NCI-H1930 (cell line): ENCODE measurements at regions not wholly inside any gene's neighbourhood (a gene's known extent, or its start where the extent isn't known, plus 50 kb on each side); places are given as distances from the start of the nearest gene placed in this dataset.

Experiments
- DNase-seq, 2 experiments: peaks; one replicate each; lab custom pipeline; 2025; lab: John Stamatoyannopoulos, UW

DNA sequence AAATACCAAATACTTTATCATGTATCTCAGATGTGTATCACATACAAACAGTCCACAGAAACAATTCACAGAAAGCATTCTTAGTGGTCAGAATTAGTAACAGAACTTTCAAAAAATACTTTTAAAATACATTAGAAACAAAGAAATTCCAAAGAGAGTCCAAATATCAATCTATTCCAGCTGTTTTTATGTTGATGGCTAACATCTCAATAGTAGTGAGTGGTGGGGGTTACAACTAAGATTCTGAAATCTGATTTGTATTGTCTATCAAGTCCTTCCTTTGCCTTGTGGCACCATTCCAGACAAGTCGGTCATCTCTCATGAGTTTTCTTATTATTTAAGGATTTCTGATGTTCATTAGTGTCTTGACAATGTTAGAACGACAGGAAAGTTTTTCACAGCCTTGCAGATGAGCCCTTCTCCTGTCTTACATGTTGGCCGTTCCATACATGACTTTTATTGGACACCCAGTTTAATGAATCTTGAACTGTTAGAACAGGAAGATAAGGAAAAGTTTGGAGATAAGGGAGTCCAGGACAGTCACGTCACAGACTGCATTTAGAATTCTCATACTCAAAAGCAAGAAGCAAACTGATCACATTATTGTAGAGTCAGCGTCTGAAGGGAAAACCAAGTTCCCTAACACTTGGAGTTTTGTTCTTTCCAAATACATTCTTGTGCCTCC lies 410.3 kb downstream of the PID1 start:
- no peak for DNase-seq

DNA sequence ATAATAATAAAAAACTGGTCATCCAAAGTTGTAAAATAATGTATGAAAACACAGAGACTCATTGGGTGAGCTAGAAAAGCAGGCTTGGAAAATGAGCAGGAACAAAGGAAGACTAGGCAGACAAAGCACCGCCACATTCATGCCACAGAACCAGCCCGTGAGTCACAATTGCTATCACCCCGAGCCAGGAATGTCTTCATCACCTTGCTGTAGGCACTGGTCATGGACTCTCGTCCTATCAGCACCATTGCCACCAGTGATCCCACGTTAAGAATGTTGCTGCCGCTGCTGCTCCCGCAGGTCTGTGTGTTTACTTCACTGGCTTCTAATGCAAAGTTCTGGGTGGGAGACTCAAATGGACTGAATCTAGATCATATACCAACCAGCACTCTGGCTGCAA lies 417.9 kb downstream of the PID1 start:
- DNase-seq = no peak

DNA sequence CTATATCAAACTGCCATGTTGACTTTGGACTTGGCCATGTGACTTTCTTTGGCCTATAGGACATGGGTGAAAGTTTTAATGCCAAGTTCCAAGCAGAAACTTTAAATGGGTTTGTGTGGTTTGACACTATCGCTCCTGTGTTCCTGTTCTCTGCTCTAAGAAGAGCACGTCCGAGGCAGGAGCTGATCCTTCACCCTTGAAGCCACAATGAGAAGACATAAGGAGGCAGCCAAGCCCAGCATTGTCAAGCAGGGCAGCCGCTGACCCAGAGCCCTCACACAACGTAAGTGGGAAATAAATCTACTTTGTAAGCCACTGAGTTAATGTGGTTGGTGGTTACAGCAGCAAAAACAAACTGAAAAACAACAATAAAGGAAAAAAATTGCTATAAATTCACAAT lies 422.4 kb downstream of the PID1 start:
- no peak for DNase-seq

DNA sequence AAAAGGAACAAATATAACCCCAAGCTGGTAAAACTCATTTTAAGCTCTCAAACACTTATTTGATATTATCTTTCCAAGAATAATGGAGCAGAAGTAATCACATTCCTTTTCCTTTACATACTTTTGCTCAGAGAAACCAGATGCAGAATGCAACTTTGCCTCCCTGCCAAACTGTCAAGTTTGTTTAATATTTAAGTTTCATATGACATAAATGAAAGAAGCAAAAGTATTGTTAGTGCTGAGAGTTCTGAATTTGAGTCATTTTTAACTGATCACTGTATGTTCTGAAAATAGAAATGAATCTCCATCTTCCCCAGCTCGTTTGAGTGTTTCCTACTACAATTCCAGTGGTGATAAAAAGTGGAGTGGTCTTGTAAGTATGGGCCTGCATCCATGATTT lies 423.4 kb downstream of the PID1 start:
- no peak for DNase-seq

DNA sequence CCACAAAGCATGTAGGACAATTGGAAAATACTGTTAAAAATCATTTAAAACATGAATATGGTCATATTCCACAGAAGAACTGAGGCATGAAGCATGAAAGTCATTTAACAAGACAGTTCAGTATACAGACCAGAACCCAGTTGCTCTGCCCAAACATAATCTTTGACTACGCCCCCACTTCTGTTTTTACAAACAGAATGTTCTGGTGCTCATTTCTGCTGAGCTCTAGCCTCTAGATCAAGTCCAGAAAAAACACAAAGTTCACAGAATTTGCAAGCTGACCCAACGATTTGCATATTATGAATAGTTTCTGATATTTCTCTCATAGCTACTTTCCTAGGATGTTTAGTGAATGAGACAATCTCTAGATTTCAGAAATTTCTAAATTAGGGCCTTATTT lies 424.9 kb downstream of the PID1 start:
- DNase-seq = no peak

DNA sequence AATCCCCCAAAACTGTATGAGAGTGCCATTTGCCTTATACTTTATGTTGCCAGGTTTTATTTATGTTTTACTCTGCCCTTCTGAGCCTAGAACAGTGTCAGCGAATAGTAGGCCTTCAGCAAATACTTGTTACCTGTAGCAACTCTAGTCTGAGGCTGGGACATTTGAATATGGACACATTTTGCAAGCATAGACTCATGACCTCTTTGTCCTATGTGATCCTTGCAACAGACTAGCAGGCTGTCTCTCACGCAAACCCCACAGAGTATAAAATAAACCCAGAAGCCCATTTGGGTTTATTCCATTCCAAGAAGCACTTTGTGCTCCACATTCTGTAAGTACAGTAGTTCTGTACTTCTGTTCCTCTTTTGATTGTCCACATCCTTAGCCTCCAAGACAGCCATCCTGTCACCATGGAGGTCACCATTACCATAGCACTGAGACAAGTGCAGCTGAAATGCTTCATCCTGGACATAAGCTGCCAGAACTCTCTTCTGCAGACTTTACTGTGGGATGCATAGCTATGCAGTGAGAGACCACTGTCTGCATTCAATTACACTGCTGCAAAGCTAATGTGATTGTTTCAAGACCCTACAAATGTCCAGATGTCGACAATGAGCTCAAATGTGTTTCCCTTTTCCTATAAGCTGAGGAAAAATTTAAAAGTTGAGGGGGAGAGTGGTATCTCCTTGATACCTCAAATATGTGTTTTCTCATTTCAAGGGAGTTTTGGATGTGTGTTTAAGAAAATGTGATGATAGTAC lies 425.7 kb downstream of the PID1 start:
- DNase-seq = no peak

GRCh38 chr2:228841877-228842276 lies 429.2 kb downstream of the PID1 start:
- no peak for DNase-seq

DNA sequence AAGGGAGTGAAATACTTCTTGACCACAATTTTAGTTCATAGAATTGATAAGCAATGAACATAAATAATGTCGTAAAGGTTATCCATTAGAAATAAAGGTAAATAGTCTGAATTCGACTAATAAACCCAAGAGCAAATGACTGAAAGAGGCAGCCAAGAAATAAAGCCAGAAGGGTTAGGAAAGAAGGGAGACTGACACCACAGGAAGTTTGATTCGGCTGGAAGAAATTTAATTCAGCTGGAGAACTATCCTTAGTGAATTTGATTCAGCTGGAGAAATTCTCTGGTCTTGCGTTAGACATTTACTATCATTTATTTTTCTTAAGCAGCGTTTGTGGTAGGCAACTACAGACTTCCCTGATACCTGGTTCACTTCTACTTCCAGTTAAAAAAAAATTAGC lies 429.6 kb downstream of the PID1 start:
- DNase-seq = no peak

GRCh38 chr2:228840743-228841114 lies 430.4 kb downstream of the PID1 start:
- DNase-seq = no peak

- no peak for DNase-seq
Measured at GRCh38 chr2:228840113-228840742, 430.9 kb downstream of the PID1 start.

DNA sequence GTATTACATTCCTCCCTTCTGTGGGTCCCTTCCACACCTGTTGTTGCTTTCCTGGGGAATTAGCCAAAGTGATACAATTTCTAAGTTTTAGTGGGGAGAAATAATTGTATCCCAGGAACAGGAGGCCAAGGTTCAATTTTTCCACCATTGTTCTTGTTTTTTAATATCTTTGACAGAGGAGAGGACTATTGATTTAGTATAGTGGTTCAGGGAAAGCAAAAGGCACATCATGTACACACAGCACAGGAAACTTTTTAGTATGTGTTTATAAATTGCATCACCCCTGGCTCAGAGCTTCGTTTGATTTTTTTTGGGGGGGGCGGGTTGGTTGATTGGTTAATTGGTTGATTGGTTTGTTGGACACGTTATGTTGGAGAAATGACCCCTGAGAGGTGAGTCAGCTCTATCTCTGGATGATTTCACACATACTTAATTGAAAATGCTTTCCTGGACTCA lies 431.6 kb downstream of the PID1 start:
- no peak for DNase-seq

DNA sequence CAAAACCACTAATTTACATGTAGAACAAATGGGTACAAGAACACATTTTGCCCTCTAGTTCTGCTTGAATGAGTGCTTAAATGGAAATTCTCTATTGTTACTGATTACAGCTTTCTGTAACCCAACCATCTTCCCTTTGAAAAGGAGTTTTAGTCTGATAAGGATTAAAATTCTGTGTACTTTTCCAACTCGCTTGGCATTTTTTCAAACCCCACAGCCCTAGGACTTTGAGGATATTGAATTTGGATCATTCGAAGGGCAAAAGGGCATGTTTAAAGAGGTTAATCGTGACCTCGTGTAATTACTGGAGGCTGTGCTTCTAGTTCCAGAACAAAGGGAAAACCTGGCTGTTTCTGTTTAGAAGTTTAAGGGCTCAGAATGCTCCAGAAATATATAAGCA lies 432.3 kb downstream of the PID1 start:
- no peak for DNase-seq

DNA sequence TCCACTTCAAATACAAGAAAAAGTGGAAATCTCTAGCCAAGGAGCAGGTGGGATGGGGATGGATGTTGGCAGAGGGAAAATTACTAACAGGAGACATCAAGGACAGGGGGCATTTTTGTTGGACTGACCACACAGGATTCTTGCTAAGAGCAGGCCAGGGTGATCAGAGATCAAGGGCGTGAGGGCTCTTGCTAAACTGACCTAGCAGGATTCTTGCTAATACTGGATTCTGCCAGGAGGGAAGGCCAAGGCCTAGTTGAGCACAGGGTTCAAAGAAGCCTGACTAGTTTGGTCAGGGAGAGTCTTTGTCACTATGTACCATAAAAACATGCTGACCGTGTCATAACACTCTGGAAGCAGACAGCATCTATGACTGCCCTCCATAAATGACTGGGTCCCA lies 442.7 kb downstream of the PID1 start:
- no peak for DNase-seq

GRCh38 chr2:228827056-228827700 lies 443.9 kb downstream of the PID1 start:
- no peak for DNase-seq

DNA sequence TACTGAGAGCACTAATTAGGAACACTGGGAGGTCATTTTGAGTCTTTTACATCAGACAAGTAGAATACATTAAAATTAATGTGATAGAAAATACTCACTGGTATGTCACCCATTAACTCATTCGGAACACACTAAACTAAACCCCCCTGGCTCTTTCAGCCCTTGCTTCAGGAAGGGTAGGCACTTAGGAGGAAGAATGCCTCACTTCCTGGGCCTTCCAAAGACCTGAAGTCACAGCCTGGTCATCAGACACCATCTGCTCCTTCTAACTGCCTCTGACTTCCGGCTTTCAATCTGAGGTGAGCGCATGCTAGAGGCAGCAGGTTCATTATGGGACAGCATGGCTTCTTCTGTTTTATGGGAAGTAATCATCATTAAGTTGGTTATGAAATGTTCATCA lies 451.4 kb downstream of the PID1 start:
- DNase-seq = no peak

GRCh38 chr2:228802181-228803071 lies 468.7 kb downstream of the PID1 start:
- no peak for DNase-seq

- DNase-seq = no peak
Measured at GRCh38 chr2:228801451-228801850, 469.6 kb downstream of the PID1 start.

DNA sequence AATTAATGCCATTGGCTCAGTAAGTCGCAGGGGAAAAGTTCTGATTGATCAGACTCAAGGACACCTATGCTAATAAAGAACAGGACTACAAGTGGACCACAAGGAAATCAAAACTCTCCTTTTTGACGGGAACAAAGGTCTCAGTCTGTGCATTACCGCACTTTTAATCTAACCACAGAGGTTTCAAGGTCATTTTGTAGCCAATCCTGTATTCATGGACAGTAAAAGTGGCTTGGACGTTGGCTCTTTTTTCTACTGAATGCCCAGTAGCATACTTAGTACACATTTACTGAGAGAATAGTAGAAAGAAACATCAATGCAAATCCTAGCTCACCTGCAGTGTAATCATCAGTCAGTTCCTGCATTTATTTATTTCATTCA lies 471.9 kb downstream of the PID1 start:
- DNase-seq = no peak

GRCh38 chr2:228798458-228799207 lies 472.5 kb downstream of the PID1 start:
- DNase-seq = no peak

DNA sequence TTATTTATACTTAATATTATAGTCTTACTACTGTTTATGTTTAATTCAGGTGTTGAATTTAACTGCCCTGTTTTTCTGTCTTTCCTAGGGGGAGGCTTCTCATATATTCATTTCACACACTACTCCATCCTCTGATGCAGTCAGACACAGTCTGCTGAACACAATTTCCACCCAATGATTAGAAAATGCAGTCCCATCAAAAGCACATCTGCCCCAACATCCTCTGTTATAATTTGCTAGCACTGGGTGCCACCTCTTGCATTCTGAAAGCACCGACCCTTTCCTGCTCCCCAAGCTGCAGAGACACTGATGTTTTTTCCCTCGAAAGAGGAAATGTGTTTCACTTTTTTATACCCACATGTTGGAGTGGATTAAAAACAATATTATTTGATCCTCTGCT lies 474.7 kb downstream of the PID1 start:
- no peak for DNase-seq

DNA sequence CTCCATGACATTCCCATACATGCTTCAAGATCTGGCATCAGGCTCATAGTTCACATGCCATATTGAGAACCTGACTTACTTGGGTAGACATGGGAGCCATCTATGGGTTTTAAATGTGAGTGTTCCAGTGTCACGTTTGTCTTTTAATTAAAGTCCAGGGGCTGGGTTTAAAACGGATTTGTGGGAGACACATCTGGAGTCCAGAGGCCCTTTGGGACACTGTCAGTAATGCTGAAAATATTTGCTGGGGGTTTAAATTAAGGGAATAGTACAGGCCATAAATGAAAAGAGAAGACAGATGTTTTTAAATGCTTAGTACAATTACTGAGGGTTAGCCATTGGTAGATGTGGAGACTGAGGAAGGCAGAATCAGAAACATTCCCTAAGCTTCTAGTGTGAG lies 478.0 kb downstream of the PID1 start:
- no peak for DNase-seq
